ENCODE measurements at regions not wholly inside any gene's neighbourhood (a gene's known extent, or its start where the extent isn't known, plus 50 kb on each side); places are given as distances from the start of the nearest gene placed in this dataset.

DNA sequence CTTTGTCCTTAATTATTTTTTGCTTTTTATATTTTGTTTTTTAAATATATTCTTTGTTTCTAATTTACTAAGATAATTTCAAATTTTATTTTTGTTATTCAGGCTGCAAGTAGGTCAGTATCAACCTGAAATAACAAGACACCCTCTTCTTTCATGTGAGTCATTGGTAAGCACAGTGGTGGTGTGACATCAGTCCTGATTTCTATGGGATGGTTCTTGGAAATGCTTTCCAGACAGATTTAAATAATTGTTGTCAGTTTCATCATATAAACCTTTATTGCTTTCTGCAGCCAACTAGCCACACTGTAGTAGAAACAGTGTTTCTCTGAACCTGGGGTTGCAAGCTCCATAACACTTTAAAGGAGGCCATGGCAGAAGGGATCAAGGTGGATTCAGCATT lies 157.5 kb upstream of the C21orf91 start:
- TF ChIP-seq, protein P1, sequence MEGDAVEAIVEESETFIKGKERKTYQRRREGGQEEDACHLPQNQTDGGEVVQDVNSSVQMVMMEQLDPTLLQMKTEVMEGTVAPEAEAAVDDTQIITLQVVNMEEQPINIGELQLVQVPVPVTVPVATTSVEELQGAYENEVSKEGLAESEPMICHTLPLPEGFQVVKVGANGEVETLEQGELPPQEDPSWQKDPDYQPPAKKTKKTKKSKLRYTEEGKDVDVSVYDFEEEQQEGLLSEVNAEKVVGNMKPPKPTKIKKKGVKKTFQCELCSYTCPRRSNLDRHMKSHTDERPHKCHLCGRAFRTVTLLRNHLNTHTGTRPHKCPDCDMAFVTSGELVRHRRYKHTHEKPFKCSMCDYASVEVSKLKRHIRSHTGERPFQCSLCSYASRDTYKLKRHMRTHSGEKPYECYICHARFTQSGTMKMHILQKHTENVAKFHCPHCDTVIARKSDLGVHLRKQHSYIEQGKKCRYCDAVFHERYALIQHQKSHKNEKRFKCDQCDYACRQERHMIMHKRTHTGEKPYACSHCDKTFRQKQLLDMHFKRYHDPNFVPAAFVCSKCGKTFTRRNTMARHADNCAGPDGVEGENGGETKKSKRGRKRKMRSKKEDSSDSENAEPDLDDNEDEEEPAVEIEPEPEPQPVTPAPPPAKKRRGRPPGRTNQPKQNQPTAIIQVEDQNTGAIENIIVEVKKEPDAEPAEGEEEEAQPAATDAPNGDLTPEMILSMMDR (IDR thresholded peaks at IDR 0.05; ENCODE audit: insufficient read depth, low read length), result no peak
- TF ChIP-seq, protein P2, sequence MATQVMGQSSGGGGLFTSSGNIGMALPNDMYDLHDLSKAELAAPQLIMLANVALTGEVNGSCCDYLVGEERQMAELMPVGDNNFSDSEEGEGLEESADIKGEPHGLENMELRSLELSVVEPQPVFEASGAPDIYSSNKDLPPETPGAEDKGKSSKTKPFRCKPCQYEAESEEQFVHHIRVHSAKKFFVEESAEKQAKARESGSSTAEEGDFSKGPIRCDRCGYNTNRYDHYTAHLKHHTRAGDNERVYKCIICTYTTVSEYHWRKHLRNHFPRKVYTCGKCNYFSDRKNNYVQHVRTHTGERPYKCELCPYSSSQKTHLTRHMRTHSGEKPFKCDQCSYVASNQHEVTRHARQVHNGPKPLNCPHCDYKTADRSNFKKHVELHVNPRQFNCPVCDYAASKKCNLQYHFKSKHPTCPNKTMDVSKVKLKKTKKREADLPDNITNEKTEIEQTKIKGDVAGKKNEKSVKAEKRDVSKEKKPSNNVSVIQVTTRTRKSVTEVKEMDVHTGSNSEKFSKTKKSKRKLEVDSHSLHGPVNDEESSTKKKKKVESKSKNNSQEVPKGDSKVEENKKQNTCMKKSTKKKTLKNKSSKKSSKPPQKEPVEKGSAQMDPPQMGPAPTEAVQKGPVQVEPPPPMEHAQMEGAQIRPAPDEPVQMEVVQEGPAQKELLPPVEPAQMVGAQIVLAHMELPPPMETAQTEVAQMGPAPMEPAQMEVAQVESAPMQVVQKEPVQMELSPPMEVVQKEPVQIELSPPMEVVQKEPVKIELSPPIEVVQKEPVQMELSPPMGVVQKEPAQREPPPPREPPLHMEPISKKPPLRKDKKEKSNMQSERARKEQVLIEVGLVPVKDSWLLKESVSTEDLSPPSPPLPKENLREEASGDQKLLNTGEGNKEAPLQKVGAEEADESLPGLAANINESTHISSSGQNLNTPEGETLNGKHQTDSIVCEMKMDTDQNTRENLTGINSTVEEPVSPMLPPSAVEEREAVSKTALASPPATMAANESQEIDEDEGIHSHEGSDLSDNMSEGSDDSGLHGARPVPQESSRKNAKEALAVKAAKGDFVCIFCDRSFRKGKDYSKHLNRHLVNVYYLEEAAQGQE (IDR thresholded peaks at IDR 0.05; ENCODE audit: insufficient replicate concordance, low read depth), result no peak
- TF ChIP-seq POLR2AphosphoS5 (IDR thresholded peaks at IDR 0.05; ENCODE audit: low read depth), result no peak
- no peak for TF ChIP-seq SPI1 (IDR thresholded peaks at IDR 0.05; ENCODE audit: borderline replicate concordance, low read depth)
- TF ChIP-seq GABPA (IDR thresholded peaks at IDR 0.05; ENCODE audit: low read depth), result no peak

Data from HL-60 (cell line).